ENCODE measurements at regions not wholly inside any gene's neighbourhood (a gene's known extent, or its start where the extent isn't known, plus 50 kb on each side); places are given as distances from the start of the nearest gene placed in this dataset.

DNA sequence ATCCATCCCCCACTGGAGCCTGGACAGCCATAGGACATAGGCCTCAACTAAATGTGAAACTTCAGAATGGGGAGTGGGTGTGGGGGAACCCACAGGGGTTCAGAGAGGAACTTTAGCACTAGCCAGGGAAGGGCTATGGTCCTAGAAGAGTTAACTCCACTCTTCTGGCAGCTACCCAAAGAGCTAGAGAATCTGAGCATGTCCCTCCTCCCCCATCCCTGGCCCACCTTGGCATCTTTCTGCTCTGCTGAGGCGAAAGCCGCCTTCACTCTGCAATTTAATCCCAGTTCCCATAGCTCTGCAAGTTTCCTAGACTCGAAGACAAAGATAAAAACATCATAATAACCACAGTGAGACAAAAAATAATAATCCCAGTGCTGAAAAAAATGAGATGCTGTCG is 214.7 kb upstream of the RTL1 start:
- CTCF ChIA-PET, result no interaction called here
- TF ChIP-seq, protein P1, sequence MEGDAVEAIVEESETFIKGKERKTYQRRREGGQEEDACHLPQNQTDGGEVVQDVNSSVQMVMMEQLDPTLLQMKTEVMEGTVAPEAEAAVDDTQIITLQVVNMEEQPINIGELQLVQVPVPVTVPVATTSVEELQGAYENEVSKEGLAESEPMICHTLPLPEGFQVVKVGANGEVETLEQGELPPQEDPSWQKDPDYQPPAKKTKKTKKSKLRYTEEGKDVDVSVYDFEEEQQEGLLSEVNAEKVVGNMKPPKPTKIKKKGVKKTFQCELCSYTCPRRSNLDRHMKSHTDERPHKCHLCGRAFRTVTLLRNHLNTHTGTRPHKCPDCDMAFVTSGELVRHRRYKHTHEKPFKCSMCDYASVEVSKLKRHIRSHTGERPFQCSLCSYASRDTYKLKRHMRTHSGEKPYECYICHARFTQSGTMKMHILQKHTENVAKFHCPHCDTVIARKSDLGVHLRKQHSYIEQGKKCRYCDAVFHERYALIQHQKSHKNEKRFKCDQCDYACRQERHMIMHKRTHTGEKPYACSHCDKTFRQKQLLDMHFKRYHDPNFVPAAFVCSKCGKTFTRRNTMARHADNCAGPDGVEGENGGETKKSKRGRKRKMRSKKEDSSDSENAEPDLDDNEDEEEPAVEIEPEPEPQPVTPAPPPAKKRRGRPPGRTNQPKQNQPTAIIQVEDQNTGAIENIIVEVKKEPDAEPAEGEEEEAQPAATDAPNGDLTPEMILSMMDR (conservative IDR thresholded peaks at IDR 0.05; ENCODE audit: low read depth), result no peak
- POLR2A ChIA-PET (ENCODE audit: low non-redundant PET), result no interaction called here
- DNase-seq (ENCODE audit: low spot score), result no peak
- H3K27ac ChIP-seq, result no peak overlapping the region

DNA sequence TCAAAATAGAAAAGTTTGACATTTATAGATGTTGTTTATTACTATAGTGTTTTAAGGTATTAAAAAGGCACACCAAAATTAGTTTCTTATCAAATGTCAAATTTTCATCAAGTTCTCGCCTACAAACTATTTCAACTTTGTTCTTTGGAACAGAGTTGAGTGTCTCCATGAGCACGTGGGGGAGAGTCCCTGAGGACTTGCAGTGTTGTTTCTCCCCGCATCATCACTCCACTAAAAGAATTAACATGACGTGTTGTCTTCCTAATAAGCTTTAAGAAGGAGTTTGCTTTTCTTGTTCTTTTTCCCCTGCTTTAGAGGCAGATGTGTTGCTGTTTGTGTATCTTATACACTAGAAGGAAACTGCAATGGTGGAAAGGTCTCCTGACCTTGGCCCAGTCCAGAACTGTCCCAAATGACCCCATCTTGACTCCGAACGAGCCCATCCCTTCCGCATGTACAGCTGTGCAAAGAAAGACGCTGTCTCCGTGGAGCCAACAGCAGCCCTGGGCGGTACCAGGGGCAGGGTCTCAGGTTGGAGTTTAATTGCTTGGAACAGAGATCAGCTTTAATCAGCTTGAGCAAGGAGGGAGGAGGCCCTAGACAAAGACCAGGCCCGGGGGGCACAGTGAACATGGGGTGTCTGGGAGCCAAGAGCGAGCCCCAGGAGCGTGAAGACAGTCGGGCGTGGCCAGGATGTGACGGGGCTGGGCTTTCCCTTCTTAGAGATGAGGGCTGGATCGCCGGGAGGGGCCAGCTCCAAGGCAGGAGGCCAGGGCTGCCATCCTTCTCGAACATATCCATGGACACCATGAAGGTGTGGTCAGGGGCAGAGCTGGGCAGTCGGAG is 215.4 kb upstream of the RTL1 start:
- TF ChIP-seq, protein P1 (conservative IDR thresholded peaks at IDR 0.05; ENCODE audit: low read depth), result no peak
- no peak overlapping the region for H3K27ac ChIP-seq
- DNase-seq (ENCODE audit: low spot score), result no peak
- ChIA-PET POLR2A (ENCODE audit: low non-redundant PET) (no interaction called here), CTCF (no interaction called here)

DNA sequence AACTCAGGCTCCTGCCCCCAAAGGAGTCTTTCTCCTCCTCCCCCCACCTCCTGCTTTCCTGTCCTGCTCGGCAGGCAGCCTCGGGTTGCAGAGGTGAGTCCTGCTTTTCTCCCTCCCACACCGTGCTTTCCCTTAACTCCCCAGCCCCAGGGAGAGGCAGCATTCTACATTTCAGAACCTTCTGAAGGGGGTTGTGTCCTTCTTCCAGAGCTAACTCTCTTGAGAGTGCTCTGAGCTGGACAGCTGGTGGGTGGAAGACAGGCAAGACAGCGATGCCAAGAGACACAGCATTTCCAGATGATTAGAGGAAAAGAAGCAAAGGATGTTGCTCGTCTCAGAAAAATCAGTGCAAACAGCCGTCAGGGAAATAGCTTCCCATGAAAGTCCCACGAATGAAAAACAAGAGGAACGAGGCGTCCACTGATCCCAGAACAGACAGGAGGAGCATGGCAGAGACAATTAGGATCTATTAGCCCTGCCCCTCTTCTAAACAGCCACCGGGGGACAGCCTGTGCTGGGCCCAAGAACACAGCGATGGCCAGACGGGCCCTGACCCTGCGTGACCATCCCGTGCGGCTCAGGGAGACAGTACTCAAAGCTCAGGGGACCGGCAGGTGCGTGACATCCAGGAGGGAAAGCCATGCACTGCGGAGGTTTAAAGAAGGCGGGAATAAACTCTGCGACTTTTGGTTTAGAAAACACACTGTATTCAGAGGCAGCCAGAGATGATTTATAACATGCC is 216.5 kb upstream of the RTL1 start:
- CTCF ChIA-PET, result no interaction called here

DNA sequence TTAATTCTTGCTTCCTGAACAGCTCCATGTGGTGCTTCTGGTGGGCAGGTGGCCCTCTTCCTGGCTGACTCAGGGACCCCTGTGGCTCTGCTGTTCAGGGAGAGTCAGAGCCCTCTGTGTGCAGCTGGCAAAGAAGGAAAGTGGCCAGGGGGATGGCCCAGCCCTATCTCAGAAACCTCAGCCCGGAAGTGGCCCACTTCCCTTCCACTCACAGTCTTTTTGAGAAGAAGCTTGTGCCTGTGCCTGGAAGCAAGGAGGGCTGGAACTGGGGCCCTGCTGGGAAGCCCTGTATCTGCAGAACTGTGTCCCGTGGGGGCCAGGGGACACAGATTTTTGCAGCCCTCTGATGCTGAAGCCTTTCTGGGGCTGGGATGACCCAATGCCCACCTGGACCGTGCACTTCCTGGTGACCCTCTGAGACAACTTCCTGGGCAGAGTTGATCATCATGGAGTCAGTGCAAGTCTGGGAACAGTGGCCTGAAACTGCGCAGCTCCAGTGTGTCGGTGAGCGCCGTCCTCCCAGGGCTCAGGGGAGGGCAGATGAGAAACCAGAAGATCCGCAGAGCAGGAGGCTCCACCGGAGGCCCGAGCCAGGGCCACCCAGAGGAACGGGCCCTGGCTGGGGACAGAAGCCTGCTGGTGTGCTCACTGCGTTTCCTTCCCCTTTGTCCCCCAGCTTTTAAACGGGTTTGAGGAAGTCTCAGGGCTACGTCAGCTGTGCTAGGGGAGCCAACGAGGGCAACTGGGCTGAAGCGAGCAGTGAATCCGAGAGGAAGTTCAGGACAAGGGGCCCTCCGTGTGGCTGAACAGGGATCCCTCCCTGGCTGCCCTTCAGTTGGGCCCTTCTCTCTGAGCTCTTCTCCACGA is 217.4 kb upstream of the RTL1 start:
- no peak overlapping the region for H3K27ac ChIP-seq
- TF ChIP-seq, protein P1 (conservative IDR thresholded peaks at IDR 0.05; ENCODE audit: low read depth), result no peak
- ChIA-PET POLR2A (ENCODE audit: low non-redundant PET) (no interaction called here), CTCF (no interaction called here)
- no peak for DNase-seq (ENCODE audit: low spot score)

More for the DNA sequence above, 216.5 kb upstream of the RTL1 start:
- no peak overlapping the region for H3K27ac ChIP-seq
- TF ChIP-seq, protein P1 (conservative IDR thresholded peaks at IDR 0.05; ENCODE audit: low read depth), result no peak
- POLR2A ChIA-PET (ENCODE audit: low non-redundant PET), result no interaction called here
- no peak for DNase-seq (ENCODE audit: low spot score)

DNA sequence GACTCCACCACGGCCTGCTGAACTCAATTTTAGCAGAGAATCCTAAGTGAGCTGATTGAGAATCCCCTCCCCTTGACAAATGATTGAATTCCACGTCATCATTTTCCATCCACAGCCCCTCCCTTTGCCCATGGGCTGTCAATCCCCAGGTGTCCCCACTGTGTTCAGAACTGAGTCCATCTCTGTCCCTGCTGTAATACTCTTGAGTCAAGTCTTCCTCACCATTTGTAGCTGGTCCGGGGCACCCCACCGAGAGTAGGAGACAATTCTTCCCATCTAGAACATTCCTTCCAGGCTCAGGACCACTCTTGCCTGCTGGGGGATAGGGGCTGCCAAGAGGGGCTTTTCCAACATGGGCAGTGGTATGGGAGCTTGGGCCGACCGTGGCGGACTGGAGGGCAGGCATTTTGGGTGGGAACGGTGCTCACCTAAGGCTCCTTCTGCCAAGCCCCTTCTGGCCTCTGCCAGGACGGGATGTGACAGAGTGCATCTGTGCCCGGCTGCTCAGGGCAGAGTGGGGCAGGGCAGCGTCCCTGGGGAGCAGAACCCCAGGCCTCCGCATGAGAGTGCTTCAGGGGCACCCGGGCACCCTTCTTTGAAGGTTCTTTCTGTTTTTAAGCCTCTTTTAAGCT is 218.1 kb upstream of the RTL1 start:
- no peak for DNase-seq (ENCODE audit: low spot score)
- H3K27ac ChIP-seq, result no peak overlapping the region
- POLR2A ChIA-PET (ENCODE audit: low non-redundant PET), result no interaction called here
- TF ChIP-seq, protein P1 (conservative IDR thresholded peaks at IDR 0.05; ENCODE audit: low read depth), result no peak
- CTCF ChIA-PET, result no interaction called here

All from RWPE1 (cell line).